Stomach (tissue), 8 donors: ENCODE measurements at regions not wholly inside any gene's neighbourhood (a gene's known extent, or its start where the extent isn't known, plus 50 kb on each side); places are given as distances from the start of the nearest gene placed in this dataset.

ENCODE experiments used
- DNase-seq, 2 donors: peaks; one replicate each; pipeline versions ENCODE4 v3.0.0 to v3.0.0-alpha.2; 2013 to 2019
- H3K27ac ChIP-seq, 5 donors: fragments of 200-600 bp in 4 of 5; sonication (generic) in 4 of 5; one replicate each; pipeline ENCODE4 v1.5.1; 2013 to 2019; ENCODE audit warnings: mild to moderate bottlenecking in 1 of 5, moderate library complexity in 1 of 5
- H3K27me3 ChIP-seq, 3 donors: fragments of 200-600 bp; sonication (generic); one replicate each; pipeline ENCODE4 v1.5.1; 2017 to 2019; ENCODE audit warnings: mixed run types in 1 of 3
- H3K36me3 ChIP-seq, 4 donors: fragments of 200-600 bp; sonication (generic); 1 replicate in 3 of 4; 2 replicates in 1 of 4; pipeline ENCODE4 v1.5.1; 2016 to 2019
- H3K4me1 ChIP-seq, 4 donors: fragments of 200-600 bp; sonication (generic); one replicate each; pipeline ENCODE4 v1.5.1; 2016 to 2019
- H3K4me3 ChIP-seq, 4 donors: fragments of 200-600 bp; sonication (generic) in 3 of 4; one replicate each; pipeline ENCODE4 v1.5.1; 2016 to 2019; ENCODE audit warnings: mild to moderate bottlenecking in 1 of 4
- H3K9me3 ChIP-seq, 4 donors: fragments of 200-600 bp; sonication (generic); one replicate each; pipeline ENCODE4 v1.5.1; 2016 to 2019
- CTCF ChIP-seq, 7 experiments: fragments of 450-650 bp in 4 of 7; fragments of 200-600 bp in 3 of 7; sonication (generic) in 3 of 7; IDR thresholded peaks; one replicate each; pipeline ENCODE4 v1.5.1; 2016 to 2019; ENCODE audit warnings: antibody characterized with exemption in 7 of 7, control low read depth in 2 of 7, mild to moderate bottlenecking in 1 of 7
- EP300 ChIP-seq: sonication (generic); formaldehyde crosslinking; IDR thresholded peaks from one replicate; pipeline ENCODE4 v1.6.1; 2017; ENCODE audit warnings: antibody characterized with exemption
- POLR2A ChIP-seq, 4 donors: fragments of 450-650 bp; IDR thresholded peaks; one replicate each; pipeline ENCODE4 v1.6.1; 2016; ENCODE audit warnings: antibody characterized with exemption in 4 of 4, control low read depth in 2 of 4, mild to moderate bottlenecking in 1 of 4, moderate library complexity in 1 of 4
- POLR2AphosphoS5 ChIP-seq, 3 donors: sonication (generic); formaldehyde crosslinking; IDR thresholded peaks; one replicate each; pipeline ENCODE4 v1.6.1; 2016; ENCODE audit warnings: antibody characterized with exemption in 3 of 3
- WGBS, 5 donors: extraction: QIAGEN DNeasy Blood & Tissue Kit in 3 of 5; methylation state at CpG; one replicate each; pipeline versions ENCODE4 v1.1.5 to v1.1.7; 2013 to 2018; 5-methylcytosine and 5-hydroxymethylcytosine counted together
- intact Hi-C: fragments of 100-400 bp; cut with DNase I; formaldehyde crosslinking; loops from one replicate; pipeline ENCODE4 v1.15.1; 2023; ENCODE audit warnings: low total_unique reads
- donor health status: healthy with polysubstance abuse.
- donor health status: Bipolar disorder and iron deficiency.
- donor health status: healthy.

GRCh38 chr16:54783980-54784379, 146.7 kb upstream of the IRX5 start:
- Histone ChIP-seq H3K27me3 (no peaks in the 10 kb centered on the region), H3K27ac (no peak overlapping the region), H3K9me3 (peaks cover 0 to 12% (median 6%) of the 10 kb centered on the region in 4 donors), H3K4me1 (no peaks in the 10 kb centered on the region), H3K36me3 (no peaks in the 10 kb centered on the region), H3K4me3 (no peak overlapping the region)
- no peak for TF ChIP-seq CTCF (IDR thresholded peaks at IDR 0.05)
- no peak for TF ChIP-seq POLR2AphosphoS5 (IDR thresholded peaks at IDR 0.05)
- TF ChIP-seq EP300, result no peak
- TF ChIP-seq POLR2A (IDR thresholded peaks at IDR 0.05), result no peak
- intact Hi-C loops, result no loop called here
- 89 to 98% (median 95%) methylated on average over 2 of the region's 2 CpGs for WGBS, 5 donors
- no peak for DNase-seq

DNA sequence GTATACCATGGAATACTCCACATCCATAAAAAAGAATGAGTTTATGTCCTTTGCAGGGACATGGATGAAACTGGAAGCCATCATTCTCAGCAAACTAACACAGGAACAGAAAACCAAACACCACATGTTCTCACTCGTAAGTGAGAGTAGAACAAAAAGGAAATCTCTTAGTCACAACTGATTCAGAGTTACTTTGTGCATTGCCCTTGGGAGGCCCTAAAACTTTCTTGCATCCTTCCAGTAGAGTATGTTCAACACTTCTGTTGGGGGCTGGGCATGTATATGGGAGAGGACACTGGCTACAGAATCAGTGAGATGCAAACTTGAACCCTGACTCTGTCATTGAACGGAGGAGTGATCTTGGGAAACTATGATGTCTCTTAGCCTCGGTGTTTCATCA, 147.4 kb upstream of the IRX5 start:
- H3K4me1 ChIP-seq, result no peaks in the 10 kb centered on the region
- H3K27ac ChIP-seq, result no peak overlapping the region
- intact Hi-C loops, result no loop called here
- no peaks in the 10 kb centered on the region for H3K36me3 ChIP-seq
- no peak for TF ChIP-seq CTCF (IDR thresholded peaks at IDR 0.05)
- TF ChIP-seq EP300, result no peak
- TF ChIP-seq POLR2AphosphoS5 (IDR thresholded peaks at IDR 0.05), result no peak
- no peak for TF ChIP-seq POLR2A (IDR thresholded peaks at IDR 0.05)
- H3K9me3 ChIP-seq, result peaks cover 0 to 12% (median 6%) of the 10 kb centered on the region in 4 donors
- no peaks in the 10 kb centered on the region for H3K27me3 ChIP-seq
- no peak for DNase-seq
- WGBS, 5 donors, result 75 to 81% (median 79%) methylated on average over 3 of the region's 3 CpGs
- no peak overlapping the region for H3K4me3 ChIP-seq

DNA sequence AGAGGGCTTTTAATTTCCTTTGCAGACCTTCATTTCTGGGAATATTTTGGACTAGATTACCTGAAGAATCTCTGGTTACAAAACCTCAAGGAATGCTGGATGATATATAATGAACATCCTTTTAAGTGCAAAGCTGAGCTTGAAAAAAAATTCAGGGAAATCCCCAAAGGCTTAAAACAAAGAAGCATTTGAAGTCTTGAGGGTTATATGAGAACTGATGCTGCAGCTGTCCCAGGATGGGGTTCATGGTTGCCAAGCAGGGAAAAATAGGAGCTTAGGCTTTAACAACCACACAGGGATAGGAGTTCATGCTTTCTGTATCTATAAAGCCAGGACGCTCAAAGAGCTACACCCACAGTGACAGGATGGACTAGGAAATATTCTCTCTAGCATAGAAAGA, 150.4 kb upstream of the IRX5 start:
- H3K9me3 ChIP-seq, result no peaks in the 10 kb centered on the region
- 60 to 79% (median 76%) methylated on average over 1 of the region's 1 CpG for WGBS, 5 donors
- H3K4me1 ChIP-seq, result no peaks in the 10 kb centered on the region
- no peaks in the 10 kb centered on the region for H3K27me3 ChIP-seq
- no peaks in the 10 kb centered on the region for H3K36me3 ChIP-seq
- no peak for DNase-seq
- no peak overlapping the region for H3K4me3 ChIP-seq
- intact Hi-C loops, result no loop called here
- TF ChIP-seq EP300 (no peak), POLR2AphosphoS5 (IDR thresholded peaks at IDR 0.05) (no peak), CTCF (IDR thresholded peaks at IDR 0.05) (no peak), POLR2A (IDR thresholded peaks at IDR 0.05) (no peak)
- H3K27ac ChIP-seq, result no peak overlapping the region

DNA sequence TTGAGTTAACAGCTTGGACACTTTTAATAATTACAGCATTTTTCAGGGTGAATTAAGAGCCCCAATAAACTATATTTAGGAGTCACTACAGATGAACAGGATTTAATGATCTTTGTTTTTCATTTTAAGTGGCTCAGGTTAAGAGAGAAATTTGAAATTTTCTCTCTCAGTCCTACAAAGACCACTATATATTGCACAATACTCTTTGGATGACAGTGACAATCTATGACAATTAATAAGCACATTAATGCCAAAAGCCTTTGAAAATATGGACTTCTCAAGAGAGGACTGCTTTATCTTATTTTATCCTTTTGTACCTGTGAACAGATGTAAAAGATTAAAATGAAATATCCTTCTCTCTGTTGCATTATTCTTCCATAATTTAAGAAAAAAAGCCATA, 151.1 kb upstream of the IRX5 start:
- Histone ChIP-seq H3K27me3 (no peaks in the 10 kb centered on the region), H3K4me1 (no peaks in the 10 kb centered on the region), H3K9me3 (no peaks in the 10 kb centered on the region), H3K36me3 (no peaks in the 10 kb centered on the region), H3K4me3 (no peak overlapping the region), H3K27ac (no peak overlapping the region)
- DNase-seq, result no peak
- intact Hi-C loops, result no loop called here
- TF ChIP-seq POLR2AphosphoS5 (IDR thresholded peaks at IDR 0.05) (no peak), CTCF (IDR thresholded peaks at IDR 0.05) (no peak), EP300 (no peak), POLR2A (IDR thresholded peaks at IDR 0.05) (no peak)
